GM12891 (cell line): ENCODE measurements at regions not wholly inside any gene's neighbourhood (a gene's known extent, or its start where the extent isn't known, plus 50 kb on each side); places are given as distances from the start of the nearest gene placed in this dataset.

Experiments
- DNase-seq: peaks from one replicate; pipeline ENCODE4 v3.0.0; 2011; ENCODE audit warnings: low spot score; ENCODE audit not compliant: insufficient read length
- FAIRE-seq: peaks from 2 replicates; lab custom pipeline; 2011; peaks lifted over from hg19 to GRCh38; lab: Jason Lieb, UNC
- PAX5 ChIP-seq: IDR thresholded peaks from 2 replicates; pipeline ENCODE4 v1.6.1; 2011; ENCODE audit warnings: low read length, moderate library complexity, mild to moderate bottlenecking; ENCODE audit not compliant: insufficient read depth, severe bottlenecking
- POLR2A ChIP-seq: IDR thresholded peaks from 2 replicates; pipeline ENCODE4 v1.6.1; 2011; ENCODE audit warnings: low read depth, low read length, control low read depth
- POLR2AphosphoS5 ChIP-seq: IDR thresholded peaks from 2 replicates; pipeline ENCODE4 v1.6.1; 2011; ENCODE audit warnings: low read depth, low read length, control low read depth
- POU2F2 ChIP-seq: IDR thresholded peaks from 2 replicates; pipeline ENCODE4 v1.6.1; 2011; ENCODE audit warnings: low read depth, mild to moderate bottlenecking, control low read depth, low read length, moderate library complexity
- SPI1 ChIP-seq: IDR thresholded peaks from 2 replicates; pipeline ENCODE4 v1.6.1; 2011; ENCODE audit warnings: low read depth, low read length, control low read depth
- TAF1 ChIP-seq: IDR thresholded peaks from 2 replicates; pipeline ENCODE4 v1.6.1; 2011; ENCODE audit warnings: low read depth, low read length, control low read depth

- FAIRE-seq (no peak), DNase-seq (no peak)
- no peak for TF ChIP-seq TAF1
- TF ChIP-seq SPI1: no peak
- no peak for TF ChIP-seq PAX5
- no peak for TF ChIP-seq POU2F2
- TF ChIP-seq POLR2A: no peak
These were observed 1029.0 kb upstream of the AGA start for GRCh38 chr4:178470996-178471784.

- TF ChIP-seq TAF1: no peak
- TF ChIP-seq POU2F2: no peak
- no peak for TF ChIP-seq PAX5
- no peak for TF ChIP-seq POLR2A
- no peak for TF ChIP-seq SPI1
- no peak for TF ChIP-seq POLR2AphosphoS5
- DNase-seq: no peak
- FAIRE-seq: no peak
These were observed 1029.8 kb upstream of the AGA start for GRCh38 chr4:178471994-178472393.

- TF ChIP-seq TAF1 (no peak), PAX5 (no peak)
- FAIRE-seq: no peak
- no peak for DNase-seq
These were observed 1037.9 kb upstream of the AGA start for GRCh38 chr4:178480105-178480504.

- TF ChIP-seq POLR2A: no peak
- no peak for TF ChIP-seq PAX5
- TF ChIP-seq POU2F2: no peak
- no peak for TF ChIP-seq TAF1
- TF ChIP-seq POLR2AphosphoS5: no peak
- TF ChIP-seq SPI1: no peak
- no peak for FAIRE-seq
- DNase-seq: no peak
These were observed 1038.6 kb upstream of the AGA start for GRCh38 chr4:178480881-178481280.

- TF ChIP-seq POU2F2 (no peak), POLR2A (no peak), SPI1 (no peak), POLR2AphosphoS5 (no peak), TAF1 (no peak), PAX5 (no peak)
- FAIRE-seq: no peak
- DNase-seq: no peak
These were observed 1039.3 kb upstream of the AGA start for GRCh38 chr4:178481564-178481963.

GRCh38 chr4:178523038-178523437, 1080.8 kb upstream of the AGA start:
- no peak for DNase-seq
- no peak for TF ChIP-seq SPI1
- TF ChIP-seq POLR2AphosphoS5: no peak
- TF ChIP-seq POLR2A: no peak
- TF ChIP-seq PAX5: no peak
- TF ChIP-seq TAF1: no peak
- TF ChIP-seq POU2F2: no peak
- no peak for FAIRE-seq

- TF ChIP-seq PAX5 (no peak), SPI1 (no peak), POLR2AphosphoS5 (no peak), POLR2A (no peak), TAF1 (no peak), POU2F2 (no peak)
- FAIRE-seq: no peak
- no peak for DNase-seq
These were observed 1093.8 kb upstream of the AGA start for GRCh38 chr4:178535939-178536579.

GRCh38 chr4:178553201-178553600, 1111.0 kb upstream of the AGA start:
- TF ChIP-seq POLR2A: no peak
- TF ChIP-seq SPI1: no peak
- TF ChIP-seq POU2F2: no peak
- TF ChIP-seq POLR2AphosphoS5: no peak
- no peak for FAIRE-seq
- DNase-seq: no peak

GRCh38 chr4:178554352-178554751, 1112.1 kb upstream of the AGA start:
- no peak for FAIRE-seq
- TF ChIP-seq TAF1 (no peak), POLR2AphosphoS5 (no peak), POU2F2 (no peak), SPI1 (no peak), POLR2A (no peak), PAX5 (no peak)
- DNase-seq: no peak

GRCh38 chr4:178556796-178557195, 1114.6 kb upstream of the AGA start:
- DNase-seq (no peak), FAIRE-seq (no peak)
- TF ChIP-seq TAF1 (no peak), POU2F2 (no peak)

- DNase-seq (no peak), FAIRE-seq (no peak)
- TF ChIP-seq POU2F2 (no peak), SPI1 (no peak)
These were observed 1135.7 kb upstream of the AGA start for GRCh38 chr4:178577933-178578332.
